ENCODE measurements at regions not wholly inside any gene's neighbourhood (a gene's known extent, or its start where the extent isn't known, plus 50 kb on each side); places are given as distances from the start of the nearest gene placed in this dataset.

GRCh38 chr3:168995129-168995528 is 668.4 kb downstream of the MECOM start:
- Histone ChIP-seq H3K9me3 (ENCODE audit: control insufficient read depth, low read depth, low read length) (no peaks in the 10 kb centered on the region), H4K20me1 (ENCODE audit: control insufficient read depth, extremely low read depth, insufficient read depth, low read length) (no peaks in the 10 kb centered on the region), H3K4me1 (ENCODE audit: control insufficient read depth, extremely low read depth, insufficient read depth, low read length) (peaks cover 2% of the 10 kb centered on the region), H3K27me3 (ENCODE audit: control insufficient read depth, extremely low read depth, insufficient read depth, low read length) (no peaks in the 10 kb centered on the region), H3K36me3 (ENCODE audit: control insufficient read depth in 2 of 2, extremely low read depth in 1 of 2, insufficient read depth in 2 of 2, low read length in 2 of 2) (no peaks in the 10 kb centered on the region), H3K4me3 (ENCODE audit: control insufficient read depth in 2 of 3, extremely low read depth in 1 of 3, insufficient read depth in 2 of 3, low read depth in 1 of 3, low read length in 3 of 3) (no peak overlapping the region), H3K9me1 (ENCODE audit: control insufficient read depth, extremely low read depth, insufficient read depth, low read length) (no peaks in the 10 kb centered on the region), H3K27ac (ENCODE audit: control insufficient read depth, insufficient read depth, low read length) (no peak overlapping the region), H3K79me2 (ENCODE audit: control insufficient read depth, insufficient read depth, low read length) (no peaks in the 10 kb centered on the region), H2AFZ (ENCODE audit: control insufficient read depth, low read length) (no peak overlapping the region), H3K9ac (ENCODE audit: control insufficient read depth, extremely low read depth, insufficient read depth, low read length) (no peak overlapping the region), H3K4me2 (ENCODE audit: control insufficient read depth, extremely low read depth, insufficient read depth, low read depth, low read length) (no peak overlapping the region)
- TF ChIP-seq EZH2 (IDR thresholded peaks at IDR 0.05; ENCODE audit: low read length), result no peak
- TF ChIP-seq CTCF (optimal IDR thresholded peaks at IDR 0.05 in 1 of 3, IDR thresholded peaks at IDR 0.05 in 1 of 3, conservative IDR thresholded peaks at IDR 0.05 in 1 of 3; ENCODE audit: extremely low read depth in 1 of 3, insufficient read depth in 2 of 3, low read length in 3 of 3), result no peak
- no peak for DNase-seq (ENCODE audit: low read depth, low spot score)
- dilution Hi-C loops (cut with MboI; ENCODE audit: extremely low pct_ligation_motif_present, low sequenced_read_pairs), result no loop called here
- no peak for FAIRE-seq

GRCh38 chr3:168991803-168992202 is 671.7 kb downstream of the MECOM start:
- no peak for TF ChIP-seq CTCF (optimal IDR thresholded peaks at IDR 0.05 in 1 of 3, IDR thresholded peaks at IDR 0.05 in 1 of 3, conservative IDR thresholded peaks at IDR 0.05 in 1 of 3; ENCODE audit: extremely low read depth in 1 of 3, insufficient read depth in 2 of 3, low read length in 3 of 3)
- no peak for TF ChIP-seq EZH2 (IDR thresholded peaks at IDR 0.05; ENCODE audit: low read length)
- no peaks in the 10 kb centered on the region for H3K27me3 ChIP-seq (ENCODE audit: control insufficient read depth, extremely low read depth, insufficient read depth, low read length)
- H3K9me1 ChIP-seq (ENCODE audit: control insufficient read depth, extremely low read depth, insufficient read depth, low read length), result no peaks in the 10 kb centered on the region
- peaks cover 14% of the 10 kb centered on the region for H3K4me1 ChIP-seq (ENCODE audit: control insufficient read depth, extremely low read depth, insufficient read depth, low read length)
- dilution Hi-C loops (cut with MboI; ENCODE audit: extremely low pct_ligation_motif_present, low sequenced_read_pairs), result no loop called here
- H3K9ac ChIP-seq (ENCODE audit: control insufficient read depth, extremely low read depth, insufficient read depth, low read length), result no peak overlapping the region
- no peaks in the 10 kb centered on the region for H3K9me3 ChIP-seq (ENCODE audit: control insufficient read depth, low read depth, low read length)
- H3K4me3 ChIP-seq (ENCODE audit: control insufficient read depth in 2 of 3, extremely low read depth in 1 of 3, insufficient read depth in 2 of 3, low read depth in 1 of 3, low read length in 3 of 3), result no peak overlapping the region
- no peak for DNase-seq (ENCODE audit: low read depth, low spot score)
- no peak overlapping the region for H3K27ac ChIP-seq (ENCODE audit: control insufficient read depth, insufficient read depth, low read length)
- no peak for FAIRE-seq
- H2AFZ ChIP-seq (ENCODE audit: control insufficient read depth, low read length), result no peak overlapping the region
- H3K4me2 ChIP-seq (ENCODE audit: control insufficient read depth, extremely low read depth, insufficient read depth, low read depth, low read length), result no peak overlapping the region
- no peaks in the 10 kb centered on the region for H3K36me3 ChIP-seq (ENCODE audit: control insufficient read depth in 2 of 2, extremely low read depth in 1 of 2, insufficient read depth in 2 of 2, low read length in 2 of 2)
- H3K79me2 ChIP-seq (ENCODE audit: control insufficient read depth, insufficient read depth, low read length), result no peaks in the 10 kb centered on the region
- no peaks in the 10 kb centered on the region for H4K20me1 ChIP-seq (ENCODE audit: control insufficient read depth, extremely low read depth, insufficient read depth, low read length)

All from keratinocyte (primary cell).